K562 (cell line): ENCODE measurements at regions not wholly inside any gene's neighbourhood (a gene's known extent, or its start where the extent isn't known, plus 50 kb on each side); places are given as distances from the start of the nearest gene placed in this dataset.

ENCODE experiments used
- AFF1 ChIP-seq, 2 experiments: fragments of 450-650 bp; IDR thresholded peaks; 2 replicates each; pipeline ENCODE4 v1.6.1; 2018; ENCODE audit warnings: mild to moderate bottlenecking in 2 of 2, low read depth in 1 of 2; ENCODE audit not compliant: partially characterized antibody in 2 of 2
- BDP1 ChIP-seq: IDR thresholded peaks from 3 replicates; pipeline ENCODE4 v1.6.1; 2011; ENCODE audit not compliant: insufficient read length, insufficient read depth
- HES1 ChIP-seq: fragments of 450-650 bp; IDR thresholded peaks from 2 replicates; pipeline ENCODE4 v1.6.1; 2016; ENCODE audit warnings: low read depth, mild to moderate bottlenecking, moderate library complexity
- MCM3 ChIP-seq: fragments of 450-650 bp; IDR thresholded peaks from 2 replicates; pipeline ENCODE4 v1.6.1; 2016
- PCBP1 ChIP-seq: fragments of 200-400 bp; formaldehyde crosslinking; IDR thresholded peaks from 2 replicates; pipeline ENCODE4 v1.6.1; 2018; ENCODE audit warnings: mild to moderate bottlenecking, low read depth, low read length; ENCODE audit not compliant: poor library complexity, severe bottlenecking
- SETDB1 ChIP-seq: IDR thresholded peaks from one replicate; pipeline ENCODE4 v1.6.1; 2012; ENCODE audit warnings: low read length, control low read depth, inconsistent platforms
- SP2 ChIP-seq: IDR thresholded peaks from 2 replicates; pipeline ENCODE4 v1.6.1; 2011; ENCODE audit warnings: mild to moderate bottlenecking, low read depth, low read length, moderate library complexity; ENCODE audit not compliant: poor library complexity, severe bottlenecking; ENCODE audit errors: extremely low read depth
- TARDBP ChIP-seq: fragments of 450-650 bp; IDR thresholded peaks from 2 replicates; pipeline ENCODE4 v1.6.1; 2016
- ZNF175 ChIP-seq: fragments of 200-800 bp; sonication (Bioruptor generic); IDR thresholded peaks from 2 replicates; pipeline ENCODE4 v1.6.1; 2016; ENCODE audit warnings: low read depth, mild to moderate bottlenecking, missing genetic modification characterization, missing compliant biosample characterization
- ZNF407 ChIP-seq: fragments of 450-650 bp; IDR thresholded peaks from 2 replicates; pipeline ENCODE4 v1.6.1; 2016; ENCODE audit warnings: low read depth
- TF ChIP-seq, protein P1 (sequence below): fragments of 250-450 bp; sonication (Bioruptor Pico); IDR thresholded peaks from 2 replicates; pipeline ENCODE4 v1.8.0; 2021; ENCODE audit warnings: mild to moderate bottlenecking, moderate library complexity
- TF ChIP-seq, protein P2 (sequence below): fragments of 450-650 bp; IDR thresholded peaks from 2 replicates; pipeline ENCODE4 v1.6.1; 2016

DNA sequence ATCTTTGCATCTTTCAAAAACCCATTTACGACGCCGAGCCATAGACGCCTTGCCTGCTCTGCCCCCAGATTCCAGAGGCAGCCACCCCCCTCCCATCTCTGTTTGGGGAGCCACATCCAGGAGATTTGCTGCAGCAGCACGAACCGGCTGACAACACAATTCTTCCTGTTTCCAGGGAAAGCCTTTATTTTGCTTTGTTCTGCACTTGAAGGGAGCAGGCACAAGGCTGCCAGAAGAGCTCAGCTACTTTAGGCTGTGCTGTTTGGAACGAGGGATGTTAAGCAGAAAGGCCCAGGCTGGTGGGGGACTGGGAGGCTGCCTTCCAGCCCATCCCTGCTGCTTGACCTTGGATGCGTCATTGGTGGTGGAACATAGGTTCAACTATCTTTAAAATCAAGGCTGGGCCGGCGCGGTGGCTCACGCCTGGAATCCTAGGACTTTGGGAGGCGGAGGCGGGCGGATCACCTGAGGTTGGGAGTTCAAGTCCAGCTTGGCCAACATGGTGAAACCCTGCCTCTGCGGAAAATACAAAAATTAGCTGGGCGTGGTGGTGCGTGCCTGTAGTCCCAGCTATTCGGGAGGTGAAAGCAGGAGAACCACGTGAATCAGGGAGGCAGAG, 243.9 kb downstream of the MIAT start (continued):
- TF ChIP-seq ZNF407 (no peak), TARDBP (no peak), BDP1 (no peak), SETDB1 (no peak), AFF1 (IDR thresholded peaks at IDR 0.05; ENCODE audit: low read depth in 1 of 2, partially characterized antibody in 2 of 2) (no peak), SP2 (no peak), PCBP1 (no peak), MCM3 (no peak), HES1 (no peak), ZNF175 (CRISPR knock-in tag) (no peak)
- TF ChIP-seq, protein P1, sequence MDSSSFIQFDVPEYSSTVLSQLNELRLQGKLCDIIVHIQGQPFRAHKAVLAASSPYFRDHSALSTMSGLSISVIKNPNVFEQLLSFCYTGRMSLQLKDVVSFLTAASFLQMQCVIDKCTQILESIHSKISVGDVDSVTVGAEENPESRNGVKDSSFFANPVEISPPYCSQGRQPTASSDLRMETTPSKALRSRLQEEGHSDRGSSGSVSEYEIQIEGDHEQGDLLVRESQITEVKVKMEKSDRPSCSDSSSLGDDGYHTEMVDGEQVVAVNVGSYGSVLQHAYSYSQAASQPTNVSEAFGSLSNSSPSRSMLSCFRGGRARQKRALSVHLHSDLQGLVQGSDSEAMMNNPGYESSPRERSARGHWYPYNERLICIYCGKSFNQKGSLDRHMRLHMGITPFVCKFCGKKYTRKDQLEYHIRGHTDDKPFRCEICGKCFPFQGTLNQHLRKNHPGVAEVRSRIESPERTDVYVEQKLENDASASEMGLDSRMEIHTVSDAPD (CRISPR knock-in tag) = no peak
- TF ChIP-seq, protein P2, sequence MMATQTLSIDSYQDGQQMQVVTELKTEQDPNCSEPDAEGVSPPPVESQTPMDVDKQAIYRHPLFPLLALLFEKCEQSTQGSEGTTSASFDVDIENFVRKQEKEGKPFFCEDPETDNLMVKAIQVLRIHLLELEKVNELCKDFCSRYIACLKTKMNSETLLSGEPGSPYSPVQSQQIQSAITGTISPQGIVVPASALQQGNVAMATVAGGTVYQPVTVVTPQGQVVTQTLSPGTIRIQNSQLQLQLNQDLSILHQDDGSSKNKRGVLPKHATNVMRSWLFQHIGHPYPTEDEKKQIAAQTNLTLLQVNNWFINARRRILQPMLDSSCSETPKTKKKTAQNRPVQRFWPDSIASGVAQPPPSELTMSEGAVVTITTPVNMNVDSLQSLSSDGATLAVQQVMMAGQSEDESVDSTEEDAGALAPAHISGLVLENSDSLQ = no peak
